ENCODE measurements at regions not wholly inside any gene's neighbourhood (a gene's known extent, or its start where the extent isn't known, plus 50 kb on each side); places are given as distances from the start of the nearest gene placed in this dataset.

GRCh38 chr13:73708393-73708985 lies 425.7 kb downstream of the KLF12 start:
- DNase-seq, result peak; percentile 69 to 77
- TF ChIP-seq GATA1 (IDR thresholded peaks at IDR 0.05; ENCODE audit: low read depth, low read length), result no peak
- TF ChIP-seq POLR2A (IDR thresholded peaks at IDR 0.05; ENCODE audit: low read length), result no peak

- TF ChIP-seq GATA1 (IDR thresholded peaks at IDR 0.05; ENCODE audit: low read depth, low read length) (no peak), POLR2A (IDR thresholded peaks at IDR 0.05; ENCODE audit: low read length) (no peak)
- no peak for DNase-seq
These were observed 429.6 kb downstream of the KLF12 start for GRCh38 chr13:73704587-73704986.

GRCh38 chr13:73703606-73704005 lies 430.6 kb downstream of the KLF12 start:
- no peak for DNase-seq
- no peak for TF ChIP-seq POLR2A (IDR thresholded peaks at IDR 0.05; ENCODE audit: low read length)
- no peak for TF ChIP-seq GATA1 (IDR thresholded peaks at IDR 0.05; ENCODE audit: low read depth, low read length)

- DNase-seq, result no peak
- TF ChIP-seq POLR2A (IDR thresholded peaks at IDR 0.05; ENCODE audit: low read length), result no peak
- TF ChIP-seq GATA1 (IDR thresholded peaks at IDR 0.05; ENCODE audit: low read depth, low read length), result no peak
These were observed 431.7 kb downstream of the KLF12 start for GRCh38 chr13:73702419-73703071.

GRCh38 chr13:73701160-73701559 lies 433.0 kb downstream of the KLF12 start:
- DNase-seq, result no peak
- TF ChIP-seq GATA1 (IDR thresholded peaks at IDR 0.05; ENCODE audit: low read depth, low read length), result no peak
- no peak for TF ChIP-seq POLR2A (IDR thresholded peaks at IDR 0.05; ENCODE audit: low read length)

- DNase-seq, result no peak
- TF ChIP-seq POLR2A (IDR thresholded peaks at IDR 0.05; ENCODE audit: low read length), result no peak
- TF ChIP-seq GATA1 (IDR thresholded peaks at IDR 0.05; ENCODE audit: low read depth, low read length), result no peak
These were observed 435.3 kb downstream of the KLF12 start for GRCh38 chr13:73698859-73699258.

- DNase-seq, result no peak
- TF ChIP-seq GATA1 (IDR thresholded peaks at IDR 0.05; ENCODE audit: low read depth, low read length) (no peak), POLR2A (IDR thresholded peaks at IDR 0.05; ENCODE audit: low read length) (no peak)
These were observed 437.0 kb downstream of the KLF12 start for GRCh38 chr13:73697166-73697565.

- no peak for TF ChIP-seq GATA1 (IDR thresholded peaks at IDR 0.05; ENCODE audit: low read depth, low read length)
- TF ChIP-seq POLR2A (IDR thresholded peaks at IDR 0.05; ENCODE audit: low read length), result no peak
- no peak for DNase-seq
These were observed 437.5 kb downstream of the KLF12 start for GRCh38 chr13:73696713-73697112.

- no peak for DNase-seq
- TF ChIP-seq POLR2A (IDR thresholded peaks at IDR 0.05; ENCODE audit: low read length), result no peak
- TF ChIP-seq GATA1 (IDR thresholded peaks at IDR 0.05; ENCODE audit: low read depth, low read length), result no peak
These were observed 437.9 kb downstream of the KLF12 start for GRCh38 chr13:73696271-73696670.

- TF ChIP-seq POLR2A (IDR thresholded peaks at IDR 0.05; ENCODE audit: low read length), result no peak
- no peak for TF ChIP-seq GATA1 (IDR thresholded peaks at IDR 0.05; ENCODE audit: low read depth, low read length)
- no peak for DNase-seq
These were observed 438.9 kb downstream of the KLF12 start for GRCh38 chr13:73695325-73695724.

GRCh38 chr13:73693215-73693614 lies 441.0 kb downstream of the KLF12 start:
- no peak for DNase-seq
- TF ChIP-seq GATA1 (IDR thresholded peaks at IDR 0.05; ENCODE audit: low read depth, low read length), result no peak
- no peak for TF ChIP-seq POLR2A (IDR thresholded peaks at IDR 0.05; ENCODE audit: low read length)

- no peak for DNase-seq
- no peak for TF ChIP-seq GATA1 (IDR thresholded peaks at IDR 0.05; ENCODE audit: low read depth, low read length)
- no peak for TF ChIP-seq POLR2A (IDR thresholded peaks at IDR 0.05; ENCODE audit: low read length)
These were observed 442.3 kb downstream of the KLF12 start for GRCh38 chr13:73691891-73692290.

GRCh38 chr13:73687929-73688328 lies 446.3 kb downstream of the KLF12 start:
- DNase-seq, result no peak
- TF ChIP-seq GATA1 (IDR thresholded peaks at IDR 0.05; ENCODE audit: low read depth, low read length) (no peak), POLR2A (IDR thresholded peaks at IDR 0.05; ENCODE audit: low read length) (no peak)

GRCh38 chr13:73687087-73687486 lies 447.1 kb downstream of the KLF12 start:
- no peak for TF ChIP-seq POLR2A (IDR thresholded peaks at IDR 0.05; ENCODE audit: low read length)
- no peak for DNase-seq

GRCh38 chr13:73684750-73685149 lies 449.5 kb downstream of the KLF12 start:
- TF ChIP-seq GATA1 (IDR thresholded peaks at IDR 0.05; ENCODE audit: low read depth, low read length), result no peak
- DNase-seq, result no peak
